HG03432 (cell line): ENCODE measurements at regions not wholly inside any gene's neighbourhood (a gene's known extent, or its start where the extent isn't known, plus 50 kb on each side); places are given as distances from the start of the nearest gene placed in this dataset.
"Not testable (repeated sequence)": the region's sequence is repeated elsewhere in the genome, so short reads cannot be mapped to it uniquely, and the experiment has no call there.

Experiments used
- ATAC-seq: cut with Tn5 transposase; IDR thresholded peaks from one replicate; pipeline ENCODE4 v1.9.1; 2021; ENCODE audit warnings: mild to moderate bottlenecking, moderate library complexity; ENCODE audit not compliant: unreplicated experiment

- no peak for ATAC-seq
Observed at GRCh38 chr14:100416921-100417860, 94.1 kb downstream of the SLC25A47 start.

GRCh38 chr14:100419856-100420255 lies 96.7 kb downstream of the SLC25A47 start:
- ATAC-seq, result no peak

DNA sequence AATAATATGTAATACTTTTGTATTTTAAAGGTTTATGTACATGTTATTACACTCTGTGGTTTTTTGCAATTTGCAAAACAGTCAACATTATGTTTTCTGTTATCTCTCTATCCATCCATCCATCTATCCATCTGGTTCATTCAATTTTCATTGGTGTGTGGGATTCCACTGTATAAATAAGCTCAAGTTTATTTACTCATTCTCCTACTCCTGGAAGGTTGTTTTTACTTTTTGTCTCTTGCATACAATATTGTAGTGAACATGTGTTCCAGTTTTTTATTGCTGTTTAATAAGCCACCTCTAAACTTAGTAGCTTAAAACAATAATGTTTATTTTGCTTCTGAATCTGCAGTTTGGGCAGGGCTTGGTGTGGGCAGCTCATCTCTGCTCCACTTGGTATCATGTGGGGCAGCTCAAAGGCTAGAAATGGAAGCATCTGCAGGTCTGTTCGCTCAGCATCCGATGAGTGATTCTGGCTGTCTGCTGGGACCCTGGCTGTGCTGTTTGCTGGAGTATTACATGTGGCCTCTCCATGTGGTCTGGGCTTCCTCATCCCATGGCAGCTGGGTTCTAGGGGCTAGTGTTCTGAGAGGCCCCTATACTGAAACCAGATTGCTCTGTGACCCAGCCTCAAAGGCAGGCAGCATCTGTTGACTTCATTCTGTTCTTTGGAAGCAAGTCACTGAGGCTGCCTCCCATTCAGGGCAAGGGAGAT lies 98.8 kb downstream of the SLC25A47 start:
- no peak for ATAC-seq

DNA sequence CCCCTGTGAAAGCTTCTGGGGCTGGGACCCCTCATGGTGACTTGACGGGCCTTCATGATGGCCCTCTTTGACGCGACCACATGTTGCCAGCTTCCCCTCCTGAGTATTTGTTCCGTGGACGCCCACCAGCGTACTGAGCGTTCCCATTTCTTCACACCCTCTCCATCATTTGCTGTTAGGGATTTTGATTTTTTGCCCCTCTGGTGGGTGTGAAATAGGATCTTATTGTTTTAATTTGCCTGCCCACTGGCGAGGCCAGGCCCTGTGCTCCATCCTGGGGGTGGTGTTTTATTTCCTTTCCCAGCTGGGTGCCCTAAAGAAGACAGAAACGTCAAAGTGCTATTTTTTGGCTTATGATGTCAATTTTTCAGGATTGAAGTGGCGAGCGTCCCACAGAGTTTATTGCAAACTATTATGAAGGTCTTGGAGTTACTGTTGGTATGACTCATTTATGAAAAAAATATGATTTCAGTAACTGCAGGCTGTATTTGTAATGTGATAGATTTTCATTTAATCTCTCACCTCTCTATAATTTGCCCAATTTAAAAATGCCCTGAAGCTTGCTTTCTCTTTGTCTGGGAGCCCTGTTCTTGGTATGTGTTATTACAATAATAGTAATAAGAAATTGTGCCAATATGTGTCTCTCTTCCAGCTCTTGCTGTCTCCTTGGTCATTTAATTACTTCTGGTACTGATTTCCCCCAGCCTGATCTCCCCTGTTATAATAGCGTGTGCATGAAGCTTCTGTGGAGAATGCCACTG lies 99.6 kb downstream of the SLC25A47 start:
- ATAC-seq, result no peak

DNA sequence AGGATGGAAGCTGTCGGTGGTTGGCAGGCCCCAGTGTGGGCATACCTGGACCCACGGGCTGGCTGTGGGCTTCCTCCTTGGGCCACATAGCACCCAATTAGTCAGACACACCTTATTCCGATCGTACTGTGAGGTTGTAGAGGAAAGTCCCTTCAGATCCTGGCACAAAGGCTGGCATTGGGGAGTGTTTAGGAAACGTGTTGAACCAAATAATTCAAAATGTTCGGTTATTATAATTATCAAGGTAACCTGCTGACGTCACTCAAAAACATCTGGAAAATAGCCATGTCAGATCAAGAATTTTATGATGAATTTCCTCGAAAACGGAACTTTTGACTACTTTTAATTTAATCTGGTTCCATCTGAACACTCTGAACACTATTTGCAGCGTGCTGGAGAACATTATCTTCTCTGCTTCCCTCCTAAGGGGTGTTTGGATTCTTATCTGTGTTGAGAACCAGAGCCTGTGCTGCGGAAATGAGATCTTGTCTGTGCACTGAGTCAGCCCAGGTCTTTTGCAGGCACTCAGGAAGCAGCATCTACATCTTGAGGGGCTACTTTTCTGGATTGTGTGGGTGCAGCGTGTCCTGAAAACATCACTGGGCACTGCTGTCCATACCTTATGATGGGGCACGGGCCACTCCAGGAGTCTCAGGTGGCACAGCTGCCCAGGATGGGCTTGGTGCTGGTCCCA lies 100.3 kb downstream of the SLC25A47 start:
- ATAC-seq, result no peak

- ATAC-seq, result no peak
Observed at GRCh38 chr14:100424504-100425428, 101.6 kb downstream of the SLC25A47 start.

GRCh38 chr14:100425429-100425827 lies 102.3 kb downstream of the SLC25A47 start:
- no peak for ATAC-seq

GRCh38 chr14:100426314-100426713 lies 103.2 kb downstream of the SLC25A47 start:
- ATAC-seq, result no peak

DNA sequence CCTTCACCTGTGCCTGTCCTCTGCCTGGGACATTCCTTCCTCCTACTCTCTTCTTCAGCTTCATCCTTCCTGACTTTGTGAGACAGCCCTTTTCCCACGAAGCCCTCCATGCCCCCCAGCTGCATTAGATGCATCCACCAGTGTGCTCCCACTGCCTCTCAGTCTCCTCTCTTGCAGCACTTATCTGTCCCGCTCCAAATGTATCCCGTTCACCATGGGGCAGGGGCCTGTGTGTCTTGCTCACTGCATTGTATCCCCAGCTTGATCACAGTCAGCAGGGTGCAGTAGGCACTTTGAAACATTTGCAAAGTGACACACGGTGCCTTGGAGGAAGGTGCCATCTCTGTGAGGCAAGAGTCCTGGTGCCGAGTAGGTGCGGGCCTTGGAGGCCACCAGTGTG lies 104.0 kb downstream of the SLC25A47 start:
- ATAC-seq, result no peak

GRCh38 chr14:100428727-100429126 lies 105.6 kb downstream of the SLC25A47 start:
- ATAC-seq, result no peak

GRCh38 chr14:100429537-100429936 lies 106.4 kb downstream of the SLC25A47 start:
- ATAC-seq, result no peak

GRCh38 chr14:100430571-100430970 lies 107.4 kb downstream of the SLC25A47 start:
- no peak for ATAC-seq

DNA sequence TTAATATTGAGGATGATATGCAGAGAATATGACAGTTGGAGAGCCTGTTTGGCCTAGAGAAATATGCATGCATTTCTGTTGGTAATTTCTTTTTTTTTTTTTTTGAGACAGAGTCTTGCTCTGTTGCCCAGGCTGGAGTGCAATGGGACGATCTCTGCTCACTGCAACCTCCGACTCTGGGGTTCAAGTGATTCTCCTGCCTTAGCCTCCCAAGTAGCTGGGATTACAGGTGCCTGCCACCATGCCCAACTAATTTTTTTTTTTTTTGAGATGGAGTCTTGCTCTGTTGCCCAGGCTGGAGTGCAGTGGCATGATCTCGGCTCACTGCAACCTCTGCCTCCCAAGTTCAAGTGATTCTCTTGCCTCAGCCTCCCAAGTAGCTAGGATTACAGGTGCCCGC lies 108.3 kb downstream of the SLC25A47 start:
- not testable (repeated sequence) for ATAC-seq

- no peak for ATAC-seq
Observed at GRCh38 chr14:100432652-100433427, 109.7 kb downstream of the SLC25A47 start.

DNA sequence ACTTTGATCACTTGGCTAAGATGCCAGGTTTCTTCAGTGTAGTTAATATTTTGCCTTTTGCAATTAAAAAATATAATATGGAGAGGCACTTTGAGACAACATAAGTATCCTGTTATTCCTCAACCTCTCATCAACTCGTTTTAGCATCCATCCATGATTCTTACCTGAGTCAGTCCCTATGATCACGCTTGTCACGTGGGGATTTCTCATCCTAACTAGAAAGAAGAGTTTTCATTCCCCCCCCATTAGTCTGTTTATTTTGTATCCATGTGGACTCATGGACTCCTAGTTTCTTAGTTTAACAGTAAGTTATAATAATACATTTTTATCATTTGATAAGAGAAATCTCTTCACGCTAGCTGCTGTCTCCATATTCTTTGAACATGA lies 110.3 kb downstream of the SLC25A47 start:
- ATAC-seq, result no peak

DNA sequence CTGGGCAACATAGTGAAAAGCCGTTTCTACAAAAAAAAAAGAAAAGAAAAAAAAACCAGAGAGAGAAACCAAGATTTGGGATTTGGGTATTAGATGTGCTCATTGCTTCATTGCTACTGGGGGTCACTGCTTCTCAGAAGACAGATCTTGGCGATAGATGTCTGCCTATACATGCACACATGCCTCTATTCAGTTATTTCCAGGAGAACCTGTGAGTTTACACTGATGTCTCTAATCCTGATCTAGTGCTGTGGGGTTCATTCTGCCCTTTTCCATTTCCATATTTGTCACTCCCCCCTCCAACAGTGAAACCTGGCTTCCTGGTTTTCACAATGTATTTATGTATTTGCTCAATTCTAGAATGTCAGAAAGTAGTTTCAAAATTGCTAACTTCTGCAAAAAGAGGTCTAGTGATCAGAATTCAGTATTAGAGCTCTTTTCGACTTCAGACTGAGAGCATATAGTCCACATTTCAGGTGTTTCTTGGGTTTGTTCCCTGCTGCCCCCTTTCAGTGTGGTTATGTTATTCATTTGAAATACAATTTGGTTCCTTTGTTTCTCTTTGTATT lies 111.0 kb downstream of the SLC25A47 start:
- no peak for ATAC-seq

- no peak for ATAC-seq
Observed at GRCh38 chr14:100434911-100435438, 111.8 kb downstream of the SLC25A47 start.

DNA sequence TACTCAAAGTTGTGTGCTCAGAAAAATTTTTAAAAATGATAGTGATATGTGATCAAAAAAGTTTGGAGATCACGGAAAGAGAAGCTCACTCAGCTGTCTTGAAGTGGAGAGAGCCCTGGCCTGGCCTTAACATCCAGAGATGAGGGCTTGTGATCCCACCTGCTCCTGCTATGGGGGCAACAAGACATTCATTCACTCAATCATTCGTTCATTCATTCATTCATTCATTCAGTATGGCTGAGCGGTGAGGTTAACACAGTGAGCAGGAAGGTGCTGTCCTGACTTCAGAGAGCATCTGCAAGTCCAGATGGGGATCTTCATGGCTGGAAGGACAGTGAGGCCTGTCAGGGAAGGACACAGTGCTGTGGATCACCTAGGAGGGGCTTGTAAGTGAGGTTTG lies 112.3 kb downstream of the SLC25A47 start:
- ATAC-seq, result no peak
